AML-193 (cell line): ENCODE measurements at regions not wholly inside any gene's neighbourhood (a gene's known extent, or its start where the extent isn't known, plus 50 kb on each side); places are given as distances from the start of the nearest gene placed in this dataset.
"Not testable (repeated sequence)": the region's sequence is repeated elsewhere in the genome, so short reads cannot be mapped to it uniquely, and the experiment has no call there.

Experiments
- DNase-seq, 2 experiments: peaks; one replicate each; lab custom pipeline; 2025; lab: John Stamatoyannopoulos, UW

GRCh38 chr2:34828481-34828880 is 1229.4 kb upstream of the FAM98A start:
- DNase-seq: no peak

GRCh38 chr2:34827398-34827797 is 1228.3 kb upstream of the FAM98A start:
- no peak for DNase-seq

GRCh38 chr2:34825686-34826085 is 1226.6 kb upstream of the FAM98A start:
- no peak for DNase-seq

- no peak for DNase-seq
Measured at GRCh38 chr2:34822616-34823015, 1223.5 kb upstream of the FAM98A start.

GRCh38 chr2:34815052-34815741 is 1216.1 kb upstream of the FAM98A start:
- no peak for DNase-seq

- no peak for DNase-seq
Measured at GRCh38 chr2:34810456-34810855, 1211.4 kb upstream of the FAM98A start.

GRCh38 chr2:34808426-34808825 is 1209.3 kb upstream of the FAM98A start:
- no peak for DNase-seq

GRCh38 chr2:34806891-34807290 is 1207.8 kb upstream of the FAM98A start:
- no peak for DNase-seq

- no peak for DNase-seq
Measured at GRCh38 chr2:34806396-34806795, 1207.3 kb upstream of the FAM98A start.

- no peak for DNase-seq
Measured at GRCh38 chr2:34799556-34799955, 1200.5 kb upstream of the FAM98A start.

- DNase-seq: not testable (repeated sequence)
Measured at GRCh38 chr2:34795586-34795985, 1196.5 kb upstream of the FAM98A start.

- no peak for DNase-seq
Measured at GRCh38 chr2:34789169-34789568, 1190.1 kb upstream of the FAM98A start.

- no peak for DNase-seq
Measured at GRCh38 chr2:34787341-34787740, 1188.2 kb upstream of the FAM98A start.

GRCh38 chr2:34785206-34785785 is 1186.2 kb upstream of the FAM98A start:
- no peak for DNase-seq

- no peak for DNase-seq
Measured at GRCh38 chr2:34784701-34785100, 1185.6 kb upstream of the FAM98A start.

- DNase-seq: not testable (repeated sequence)
Measured at GRCh38 chr2:34750742-34751141, 1151.6 kb upstream of the FAM98A start.

GRCh38 chr2:34747643-34748042 is 1148.5 kb upstream of the FAM98A start:
- no peak for DNase-seq

- DNase-seq: no peak
Measured at GRCh38 chr2:34738691-34739090, 1139.6 kb upstream of the FAM98A start.

- DNase-seq: no peak
Measured at GRCh38 chr2:34737146-34737545, 1138.0 kb upstream of the FAM98A start.

GRCh38 chr2:34736482-34736881 is 1137.4 kb upstream of the FAM98A start:
- no peak for DNase-seq

GRCh38 chr2:34734662-34735061 is 1135.6 kb upstream of the FAM98A start:
- DNase-seq: no peak

- no peak for DNase-seq
Measured at GRCh38 chr2:34734042-34734441, 1134.9 kb upstream of the FAM98A start.

GRCh38 chr2:34731292-34731691 is 1132.2 kb upstream of the FAM98A start:
- DNase-seq: no peak

- DNase-seq: no peak
Measured at GRCh38 chr2:34729845-34730244, 1130.7 kb upstream of the FAM98A start.
